Thyroid gland (tissue), 4 donors: ENCODE measurements at regions not wholly inside any gene's neighbourhood (a gene's known extent, or its start where the extent isn't known, plus 50 kb on each side); places are given as distances from the start of the nearest gene placed in this dataset.

Source experiments
- DNase-seq, 2 donors: peaks; one replicate each; pipeline ENCODE4 v3.0.0-alpha.2; 2019
- H3K27ac ChIP-seq, 3 donors: fragments of 200-600 bp; sonication (generic); 1 replicate in 2 of 3; 2 replicates in 1 of 3; pipeline ENCODE4 v1.5.1; 2016 to 2019; ENCODE audit warnings: mild to moderate bottlenecking in 1 of 3, moderate library complexity in 1 of 3
- H3K27me3 ChIP-seq: fragments of 200-600 bp; sonication (generic); one replicate; pipeline ENCODE4 v1.5.1; 2019
- H3K36me3 ChIP-seq, 2 donors: fragments of 200-600 bp; sonication (generic); one replicate each; pipeline ENCODE4 v1.5.1; 2016 to 2019
- H3K4me1 ChIP-seq, 2 donors: fragments of 200-600 bp; sonication (generic); one replicate each; pipeline ENCODE4 v1.5.1; 2017 to 2019
- H3K4me3 ChIP-seq, 3 donors: fragments of 200-600 bp; sonication (generic); replicated peaks in 1 of 3; 1 replicate in 2 of 3; 2 replicates in 1 of 3; pipeline ENCODE4 v1.5.1; 2016; ENCODE audit warnings: mild to moderate bottlenecking in 1 of 3
- H3K9me3 ChIP-seq: fragments of 200-600 bp; sonication (generic); one replicate; pipeline ENCODE4 v1.5.1; 2017
- CTCF ChIP-seq, 6 experiments: fragments of 200-600 bp in 3 of 6; fragments of 450-650 bp in 3 of 6; sonication (generic) in 3 of 6; IDR thresholded peaks; one replicate each; pipeline ENCODE4 v1.5.1; 2016 to 2019; ENCODE audit warnings: antibody characterized with exemption in 6 of 6, mild to moderate bottlenecking in 2 of 6, inconsistent platforms in 1 of 6, moderate library complexity in 1 of 6
- POLR2A ChIP-seq, 2 donors: fragments of 450-650 bp; IDR thresholded peaks; one replicate each; pipeline ENCODE4 v1.6.1; 2017; ENCODE audit warnings: antibody characterized with exemption in 2 of 2, mild to moderate bottlenecking in 2 of 2, moderate library complexity in 1 of 2
- WGBS, 2 donors: methylation state at CpG; one replicate each; pipeline ENCODE4 v1.1.5; 2017; 5-methylcytosine and 5-hydroxymethylcytosine counted together
- intact Hi-C: fragments of 100-400 bp; cut with DNase I; formaldehyde crosslinking; loops from one replicate; pipeline ENCODE4 v1.15.1; 2023

GRCh38 chr1:177701654-177702353, 268.1 kb downstream of the SEC16B start:
- DNase-seq = no peak
- H3K4me3 ChIP-seq = no peak overlapping the region
- no peaks in the 10 kb centered on the region for H3K27me3 ChIP-seq
- no peak for TF ChIP-seq POLR2A (IDR thresholded peaks at IDR 0.05)
- TF ChIP-seq CTCF (IDR thresholded peaks at IDR 0.05) = no peak
- no peak overlapping the region for H3K27ac ChIP-seq
- H3K4me1 ChIP-seq = no peaks in the 10 kb centered on the region
- intact Hi-C loops = no loop called here
- H3K9me3 ChIP-seq = no peaks in the 10 kb centered on the region
- 76 to 83% methylated on average over 3 of the region's 3 CpGs for WGBS, 2 donors
- no peaks in the 10 kb centered on the region for H3K36me3 ChIP-seq

- DNase-seq = no peak
- no peaks in the 10 kb centered on the region for H3K36me3 ChIP-seq
- H3K9me3 ChIP-seq = no peaks in the 10 kb centered on the region
- H3K27ac ChIP-seq = no peak overlapping the region
- no peak for TF ChIP-seq POLR2A (IDR thresholded peaks at IDR 0.05)
- H3K27me3 ChIP-seq = no peaks in the 10 kb centered on the region
- no peaks in the 10 kb centered on the region for H3K4me1 ChIP-seq
- 76 to 79% methylated on average over 5 of the region's 5 CpGs for WGBS, 2 donors
- intact Hi-C loops = no loop called here
- no peak overlapping the region for H3K4me3 ChIP-seq
Observed at GRCh38 chr1:177700856-177701255, 269.0 kb downstream of the SEC16B start.

GRCh38 chr1:177690996-177691395, 278.9 kb downstream of the SEC16B start:
- Histone ChIP-seq H3K27ac (no peak overlapping the region), H3K9me3 (no peaks in the 10 kb centered on the region)

GRCh38 chr1:177687544-177687943, 282.3 kb downstream of the SEC16B start:
- H3K4me1 ChIP-seq = no peaks in the 10 kb centered on the region
- no peak for DNase-seq
- TF ChIP-seq POLR2A (IDR thresholded peaks at IDR 0.05) (no peak), CTCF (IDR thresholded peaks at IDR 0.05) (no peak)
- intact Hi-C loops = no loop called here
- H3K9me3 ChIP-seq = no peaks in the 10 kb centered on the region
- H3K27ac ChIP-seq = no peak overlapping the region
- no peaks in the 10 kb centered on the region for H3K36me3 ChIP-seq
- WGBS, 2 donors = 41 to 58% methylated on average over 3 of the region's 3 CpGs
- H3K27me3 ChIP-seq = no peaks in the 10 kb centered on the region
- no peak overlapping the region for H3K4me3 ChIP-seq

More at GRCh38 chr1:177690996-177691395, 278.9 kb downstream of the SEC16B start:
- H3K4me3 ChIP-seq = no peak overlapping the region
- intact Hi-C loops = no loop called here
- no peaks in the 10 kb centered on the region for H3K36me3 ChIP-seq
- no peaks in the 10 kb centered on the region for H3K27me3 ChIP-seq
- no peaks in the 10 kb centered on the region for H3K4me1 ChIP-seq
- no peak for DNase-seq
- TF ChIP-seq CTCF (IDR thresholded peaks at IDR 0.05) (no peak), POLR2A (IDR thresholded peaks at IDR 0.05) (no peak)

- Histone ChIP-seq H3K4me1 (no peaks in the 10 kb centered on the region), H3K27ac (no peak overlapping the region), H3K4me3 (no peak overlapping the region), H3K9me3 (no peaks in the 10 kb centered on the region), H3K36me3 (no peaks in the 10 kb centered on the region), H3K27me3 (no peaks in the 10 kb centered on the region)
- intact Hi-C loops = no loop called here
- 33 to 67% methylated on average over 1 of the region's 1 CpG for WGBS, 2 donors
- no peak for DNase-seq
- no peak for TF ChIP-seq CTCF (IDR thresholded peaks at IDR 0.05)
- no peak for TF ChIP-seq POLR2A (IDR thresholded peaks at IDR 0.05)
Observed at GRCh38 chr1:177686933-177687332, 282.9 kb downstream of the SEC16B start.
